ENCODE measurements at regions not wholly inside any gene's neighbourhood (a gene's known extent, or its start where the extent isn't known, plus 50 kb on each side); places are given as distances from the start of the nearest gene placed in this dataset.

GRCh38 chr1:213773975-213774374, 213.8 kb upstream of the PROX1 start:
- H3K9me3 ChIP-seq (ENCODE audit: low read length) = no peaks in the 10 kb centered on the region
- H4K20me1 ChIP-seq (ENCODE audit: insufficient read depth) = no peaks in the 10 kb centered on the region
- no peak overlapping the region for H3K4me2 ChIP-seq (ENCODE audit: low read length)
- H3K4me3 ChIP-seq (ENCODE audit: low read length) = no peak overlapping the region
- no peaks in the 10 kb centered on the region for H3K36me3 ChIP-seq (ENCODE audit: insufficient read depth, low read length)
- no peaks in the 10 kb centered on the region for H3K27me3 ChIP-seq (ENCODE audit: insufficient read depth, low read depth, low read length)
- H3K9me2 ChIP-seq (ENCODE audit: insufficient read depth, low read length) = no peaks in the 10 kb centered on the region
- H3F3A ChIP-seq (ENCODE audit: insufficient read depth, low read length, poor library complexity, severe bottlenecking) = no peaks in the 10 kb centered on the region
- TF ChIP-seq TAF1 (IDR thresholded peaks at IDR 0.05; ENCODE audit: low read depth) (no peak), SMC3 (conservative IDR thresholded peaks at IDR 0.05; ENCODE audit: poor library complexity) (no peak), CTCF (IDR thresholded peaks at IDR 0.05; ENCODE audit: poor library complexity, severe bottlenecking) (no peak), REST (IDR thresholded peaks at IDR 0.05; ENCODE audit: borderline replicate concordance) (no peak), MXI1 (conservative IDR thresholded peaks at IDR 0.05; ENCODE audit: poor library complexity, severe bottlenecking) (no peak), RAD21 (conservative IDR thresholded peaks at IDR 0.05) (no peak), POLR2AphosphoS5 (IDR thresholded peaks at IDR 0.05) (no peak), EP300 (conservative IDR thresholded peaks at IDR 0.05; ENCODE audit: poor library complexity, severe bottlenecking) (no peak), EZH2 (IDR thresholded peaks at IDR 0.05; ENCODE audit: borderline replicate concordance, insufficient read depth, low read length, poor library complexity, severe bottlenecking) (no peak)
- no peaks in the 10 kb centered on the region for H3K79me2 ChIP-seq (replicated peaks; ENCODE audit: insufficient read depth, low read length)
- H3K9ac ChIP-seq (ENCODE audit: low read length) = no peak overlapping the region
- H2AFZ ChIP-seq (ENCODE audit: low read depth, low read length) = no peak overlapping the region
- no peak overlapping the region for H3K27ac ChIP-seq (ENCODE audit: low read length)

- no peak overlapping the region for H3K4me2 ChIP-seq (ENCODE audit: low read length)
- H3K27ac ChIP-seq (ENCODE audit: low read length) = no peak overlapping the region
- H3K9me3 ChIP-seq (ENCODE audit: low read length) = no peaks in the 10 kb centered on the region
- no peaks in the 10 kb centered on the region for H3K27me3 ChIP-seq (ENCODE audit: insufficient read depth, low read depth, low read length)
- no peaks in the 10 kb centered on the region for H4K20me1 ChIP-seq (ENCODE audit: insufficient read depth)
- no peak overlapping the region for H3K9ac ChIP-seq (ENCODE audit: low read length)
- H3K4me3 ChIP-seq (ENCODE audit: low read length) = no peak overlapping the region
- no peak overlapping the region for H2AFZ ChIP-seq (ENCODE audit: low read depth, low read length)
- H3F3A ChIP-seq (ENCODE audit: insufficient read depth, low read length, poor library complexity, severe bottlenecking) = no peaks in the 10 kb centered on the region
- no peaks in the 10 kb centered on the region for H3K79me2 ChIP-seq (replicated peaks; ENCODE audit: insufficient read depth, low read length)
- H3K9me2 ChIP-seq (ENCODE audit: insufficient read depth, low read length) = no peaks in the 10 kb centered on the region
- TF ChIP-seq REST (IDR thresholded peaks at IDR 0.05; ENCODE audit: borderline replicate concordance) (no peak), EZH2 (IDR thresholded peaks at IDR 0.05; ENCODE audit: borderline replicate concordance, insufficient read depth, low read length, poor library complexity, severe bottlenecking) (no peak), TAF1 (IDR thresholded peaks at IDR 0.05; ENCODE audit: low read depth) (no peak), CTCF (IDR thresholded peaks at IDR 0.05; ENCODE audit: poor library complexity, severe bottlenecking) (no peak), RAD21 (conservative IDR thresholded peaks at IDR 0.05) (no peak), EP300 (conservative IDR thresholded peaks at IDR 0.05; ENCODE audit: poor library complexity, severe bottlenecking) (no peak), MXI1 (conservative IDR thresholded peaks at IDR 0.05; ENCODE audit: poor library complexity, severe bottlenecking) (no peak), SMC3 (conservative IDR thresholded peaks at IDR 0.05; ENCODE audit: poor library complexity) (no peak)
- no peaks in the 10 kb centered on the region for H3K36me3 ChIP-seq (ENCODE audit: insufficient read depth, low read length)
Measured at GRCh38 chr1:213776969-213777368, 210.8 kb upstream of the PROX1 start.
